Smooth muscle cell (in vitro differentiated cells): ENCODE measurements at regions not wholly inside any gene's neighbourhood (a gene's known extent, or its start where the extent isn't known, plus 50 kb on each side); places are given as distances from the start of the nearest gene placed in this dataset.

ENCODE experiments used
- DNase-seq: peaks from one replicate; lab custom pipeline; 2025; ENCODE audit not compliant: unreplicated experiment; lab: John Stamatoyannopoulos, UW
- H2AFZ ChIP-seq: fragments of 200-600 bp; sonication (generic); 2 replicates; pipeline ENCODE4 v1.6.0; 2016; ENCODE audit warnings: antibody characterized with exemption, low read depth, mild to moderate bottlenecking
- H3F3A ChIP-seq: fragments of 200-600 bp; sonication (generic); 2 replicates; pipeline ENCODE4 v1.6.0; 2017; ENCODE audit warnings: antibody characterized with exemption, low read depth
- H3K27ac ChIP-seq: fragments of 200-600 bp; sonication (generic); 2 replicates; pipeline ENCODE4 v1.5.1; 2016; ENCODE audit warnings: low read depth, mild to moderate bottlenecking
- H3K27me3 ChIP-seq: fragments of 200-600 bp; sonication (generic); 2 replicates; pipeline ENCODE4 v1.6.1; 2016; ENCODE audit warnings: low read depth, mild to moderate bottlenecking
- H3K36me3 ChIP-seq: fragments of 200-600 bp; sonication (generic); 2 replicates; pipeline ENCODE4 v1.5.1; 2016; ENCODE audit warnings: low read depth
- H3K4me1 ChIP-seq: fragments of 200-600 bp; sonication (generic); 2 replicates; pipeline ENCODE4 v1.5.1; 2016; ENCODE audit warnings: low read depth
- H3K4me2 ChIP-seq: fragments of 200-600 bp; sonication (generic); 2 replicates; pipeline ENCODE4 v1.6.0; 2016; ENCODE audit warnings: mild to moderate bottlenecking
- H3K4me3 ChIP-seq: fragments of 200-600 bp; sonication (generic); 2 replicates; pipeline ENCODE4 v1.5.1; 2016; ENCODE audit warnings: mild to moderate bottlenecking
- H3K79me2 ChIP-seq: fragments of 200-600 bp; sonication (generic); 2 replicates; pipeline ENCODE4 v1.6.0; 2016; ENCODE audit warnings: low read depth, mild to moderate bottlenecking
- H3K9ac ChIP-seq: fragments of 200-600 bp; sonication (generic); 2 replicates; pipeline ENCODE4 v1.6.0; 2016; ENCODE audit warnings: low read depth
- H3K9me3 ChIP-seq: fragments of 200-600 bp; sonication (generic); replicated peaks from 2 replicates; pipeline ENCODE4 v1.5.1; 2016; ENCODE audit warnings: low read depth
- H4K20me1 ChIP-seq: fragments of 200-600 bp; sonication (generic); 2 replicates; pipeline ENCODE4 v1.6.0; 2016; ENCODE audit warnings: low read depth
- CTCF ChIP-seq: fragments of 200-600 bp; sonication (generic); IDR thresholded peaks from 2 replicates; pipeline ENCODE4 v1.5.1; 2017; ENCODE audit warnings: borderline replicate concordance, mild to moderate bottlenecking, antibody characterized with exemption; ENCODE audit not compliant: insufficient read depth, poor library complexity, severe bottlenecking
- WGBS: methylation state at CpG from one replicate; pipeline ENCODE4 v1.1.7; 2016; ENCODE audit warnings: low lambda C conversion rate; 5-methylcytosine and 5-hydroxymethylcytosine counted together

- Histone ChIP-seq H4K20me1 (no peaks in the 10 kb centered on the region), H2AFZ (peak overlapping the region; percentile 58), H3F3A (no peaks in the 10 kb centered on the region), H3K9ac (no peak overlapping the region), H3K27me3 (no peaks in the 10 kb centered on the region), H3K79me2 (no peaks in the 10 kb centered on the region), H3K4me3 (no peak overlapping the region), H3K4me1 (no peaks in the 10 kb centered on the region), H3K9me3 (no peaks in the 10 kb centered on the region), H3K36me3 (no peaks in the 10 kb centered on the region), H3K4me2 (no peak overlapping the region), H3K27ac (no peak overlapping the region)
- TF ChIP-seq CTCF: no peak
- WGBS: 74% methylated on average over 1 of the region's 1 CpG
- DNase-seq: no peak
These were observed 559.6 kb downstream of the ARAP2 start for GRCh38 chr4:35684755-35685154.

GRCh38 chr4:35689870-35690269 is 554.4 kb downstream of the ARAP2 start:
- WGBS: 90% methylated on average over 1 of the region's 1 CpG
- no peaks in the 10 kb centered on the region for H3K4me1 ChIP-seq
- no peak for TF ChIP-seq CTCF
- H3K36me3 ChIP-seq: no peaks in the 10 kb centered on the region
- H3K27me3 ChIP-seq: no peaks in the 10 kb centered on the region
- no peaks in the 10 kb centered on the region for H3K79me2 ChIP-seq
- no peak overlapping the region for H3K4me3 ChIP-seq
- H3K9me3 ChIP-seq: no peaks in the 10 kb centered on the region
- no peaks in the 10 kb centered on the region for H4K20me1 ChIP-seq
- no peak overlapping the region for H3K9ac ChIP-seq
- no peak overlapping the region for H2AFZ ChIP-seq
- H3K4me2 ChIP-seq: no peak overlapping the region
- no peak overlapping the region for H3K27ac ChIP-seq
- no peak for DNase-seq
- no peaks in the 10 kb centered on the region for H3F3A ChIP-seq

- no peak overlapping the region for H3K4me3 ChIP-seq
- no peaks in the 10 kb centered on the region for H4K20me1 ChIP-seq
- no peak for DNase-seq
- no peaks in the 10 kb centered on the region for H3K79me2 ChIP-seq
- H3K27me3 ChIP-seq: no peaks in the 10 kb centered on the region
- no peaks in the 10 kb centered on the region for H3K4me1 ChIP-seq
- H2AFZ ChIP-seq: no peak overlapping the region
- H3K27ac ChIP-seq: no peak overlapping the region
- no peaks in the 10 kb centered on the region for H3K36me3 ChIP-seq
- no peak overlapping the region for H3K9ac ChIP-seq
- no peaks in the 10 kb centered on the region for H3F3A ChIP-seq
- no peaks in the 10 kb centered on the region for H3K9me3 ChIP-seq
- WGBS: 96% methylated on average over 1 of the region's 1 CpG
- no peak overlapping the region for H3K4me2 ChIP-seq
- no peak for TF ChIP-seq CTCF
These were observed 554.0 kb downstream of the ARAP2 start for GRCh38 chr4:35690271-35690670.

GRCh38 chr4:35695003-35695402 is 549.3 kb downstream of the ARAP2 start:
- 78% methylated on average over 3 of the region's 3 CpGs for WGBS
- Histone ChIP-seq H3K9me3 (no peaks in the 10 kb centered on the region), H3K4me2 (no peak overlapping the region), H3K79me2 (no peaks in the 10 kb centered on the region), H3K4me3 (no peak overlapping the region), H3K27me3 (no peaks in the 10 kb centered on the region), H3F3A (no peaks in the 10 kb centered on the region), H3K36me3 (no peaks in the 10 kb centered on the region), H3K4me1 (no peaks in the 10 kb centered on the region), H3K9ac (no peak overlapping the region), H3K27ac (no peak overlapping the region), H4K20me1 (no peaks in the 10 kb centered on the region), H2AFZ (no peak overlapping the region)
- no peak for TF ChIP-seq CTCF
- no peak for DNase-seq
